HEK293T (cell line): ENCODE measurements at regions not wholly inside any gene's neighbourhood (a gene's known extent, or its start where the extent isn't known, plus 50 kb on each side); places are given as distances from the start of the nearest gene placed in this dataset.

Experiments
- ARNT ChIP-seq: fragments of 450-650 bp; IDR thresholded peaks from 2 replicates; pipeline ENCODE4 v1.6.1; 2017; ENCODE audit warnings: mild to moderate bottlenecking
- BHLHE40 ChIP-seq: fragments of 450-650 bp; IDR thresholded peaks from 2 replicates; pipeline ENCODE4 v1.6.1; 2016; ENCODE audit warnings: mild to moderate bottlenecking, moderate library complexity, borderline replicate concordance
- FOXA1 ChIP-seq: fragments of 450-650 bp; IDR thresholded peaks from 2 replicates; pipeline ENCODE4 v1.6.1; 2016; ENCODE audit warnings: mild to moderate bottlenecking
- FOXM1 ChIP-seq: fragments of 450-650 bp; IDR thresholded peaks from 2 replicates; pipeline ENCODE4 v1.6.1; 2017; ENCODE audit warnings: mild to moderate bottlenecking, borderline replicate concordance
- L3MBTL2 ChIP-seq: fragments of 450-650 bp; conservative IDR thresholded peaks from 2 replicates; pipeline ENCODE4 v1.6.1; 2016; ENCODE audit warnings: mild to moderate bottlenecking
- SP1 ChIP-seq: fragments of 450-650 bp; IDR thresholded peaks from 2 replicates; pipeline ENCODE4 v1.6.1; 2017
- TARDBP ChIP-seq: fragments of 450-650 bp; IDR thresholded peaks from 2 replicates; pipeline ENCODE4 v1.6.1; 2016

GRCh38 chr2:2762913-2763312, 431.8 kb upstream of the MYT1L start:
- TF ChIP-seq SP1 = no peak
- TF ChIP-seq FOXM1 = no peak
- no peak for TF ChIP-seq ARNT
- TF ChIP-seq BHLHE40 = no peak
- TF ChIP-seq L3MBTL2 = no peak
- TF ChIP-seq FOXA1 = no peak
- TF ChIP-seq TARDBP = no peak
